ENCODE measurements at regions not wholly inside any gene's neighbourhood (a gene's known extent, or its start where the extent isn't known, plus 50 kb on each side); places are given as distances from the start of the nearest gene placed in this dataset.

DNA sequence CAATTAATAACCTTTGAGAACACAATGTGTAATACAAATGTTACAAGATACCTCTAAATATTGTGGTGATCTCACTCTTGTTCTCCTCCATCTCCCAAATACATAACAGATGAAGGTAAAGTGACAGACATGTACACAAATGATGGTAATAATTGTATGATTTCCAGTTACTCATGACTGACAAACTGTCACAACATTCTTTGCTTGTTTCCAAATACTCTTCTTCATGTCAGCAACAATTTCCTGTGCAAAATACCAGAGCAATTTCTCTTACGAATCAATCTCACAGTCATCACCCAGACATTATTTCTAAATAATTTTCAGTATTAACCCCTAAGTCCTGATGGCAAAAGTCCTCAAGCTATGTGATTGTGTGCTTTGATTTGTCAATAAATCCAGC, 92.9 kb downstream of the RPS12 start:
- TF ChIP-seq, protein P1, sequence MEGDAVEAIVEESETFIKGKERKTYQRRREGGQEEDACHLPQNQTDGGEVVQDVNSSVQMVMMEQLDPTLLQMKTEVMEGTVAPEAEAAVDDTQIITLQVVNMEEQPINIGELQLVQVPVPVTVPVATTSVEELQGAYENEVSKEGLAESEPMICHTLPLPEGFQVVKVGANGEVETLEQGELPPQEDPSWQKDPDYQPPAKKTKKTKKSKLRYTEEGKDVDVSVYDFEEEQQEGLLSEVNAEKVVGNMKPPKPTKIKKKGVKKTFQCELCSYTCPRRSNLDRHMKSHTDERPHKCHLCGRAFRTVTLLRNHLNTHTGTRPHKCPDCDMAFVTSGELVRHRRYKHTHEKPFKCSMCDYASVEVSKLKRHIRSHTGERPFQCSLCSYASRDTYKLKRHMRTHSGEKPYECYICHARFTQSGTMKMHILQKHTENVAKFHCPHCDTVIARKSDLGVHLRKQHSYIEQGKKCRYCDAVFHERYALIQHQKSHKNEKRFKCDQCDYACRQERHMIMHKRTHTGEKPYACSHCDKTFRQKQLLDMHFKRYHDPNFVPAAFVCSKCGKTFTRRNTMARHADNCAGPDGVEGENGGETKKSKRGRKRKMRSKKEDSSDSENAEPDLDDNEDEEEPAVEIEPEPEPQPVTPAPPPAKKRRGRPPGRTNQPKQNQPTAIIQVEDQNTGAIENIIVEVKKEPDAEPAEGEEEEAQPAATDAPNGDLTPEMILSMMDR (IDR thresholded peaks at IDR 0.05) = no peak
- H3K9me3 Mint-ChIP-seq (ENCODE audit: low read depth) = no peaks in the 10 kb centered on the region
- H3K4me1 Mint-ChIP-seq (ENCODE audit: low read depth) = peaks cover 9% of the 10 kb centered on the region
- no peaks in the 10 kb centered on the region for H3K36me3 Mint-ChIP-seq (ENCODE audit: low read depth)
- H3K4me3 Mint-ChIP-seq (ENCODE audit: unreplicated experiment) = no peak overlapping the region
- DNase-seq (ENCODE audit: low spot score) = no peak
- no peaks in the 10 kb centered on the region for H3K27me3 Mint-ChIP-seq (ENCODE audit: low read depth)
- no peak overlapping the region for H3K27ac Mint-ChIP-seq (ENCODE audit: unreplicated experiment)

DNA sequence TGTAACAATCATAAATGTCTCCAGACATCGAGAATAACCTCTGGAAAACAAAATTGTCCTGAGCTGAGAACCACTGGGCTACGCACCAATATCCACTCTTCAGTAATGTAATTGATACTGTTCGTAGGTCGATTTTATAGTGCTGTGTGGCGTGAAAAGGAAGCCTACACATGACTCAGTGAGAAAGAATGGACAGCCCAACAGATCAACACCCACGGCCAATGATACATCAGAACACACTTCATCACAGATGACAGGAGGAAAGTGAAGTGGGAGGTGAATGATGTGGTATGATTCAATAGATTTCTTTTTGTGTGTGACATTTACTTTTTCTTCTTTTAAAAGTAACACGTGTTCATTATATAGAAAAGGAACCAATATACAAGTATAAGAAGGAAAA, 93.5 kb downstream of the RPS12 start:
- H3K9me3 Mint-ChIP-seq (ENCODE audit: low read depth) = no peaks in the 10 kb centered on the region
- no peak for DNase-seq (ENCODE audit: low spot score)
- no peaks in the 10 kb centered on the region for H3K36me3 Mint-ChIP-seq (ENCODE audit: low read depth)
- H3K27me3 Mint-ChIP-seq (ENCODE audit: low read depth) = no peaks in the 10 kb centered on the region
- H3K4me1 Mint-ChIP-seq (ENCODE audit: low read depth) = peaks cover 15% of the 10 kb centered on the region
- no peak overlapping the region for H3K4me3 Mint-ChIP-seq (ENCODE audit: unreplicated experiment)
- TF ChIP-seq, protein P1 (IDR thresholded peaks at IDR 0.05) = no peak
- no peak overlapping the region for H3K27ac Mint-ChIP-seq (ENCODE audit: unreplicated experiment)

- no peaks in the 10 kb centered on the region for H3K9me3 Mint-ChIP-seq (ENCODE audit: low read depth)
These were observed 95.4 kb downstream of the RPS12 start for GRCh38 chr6:132909742-132910141.

DNA sequence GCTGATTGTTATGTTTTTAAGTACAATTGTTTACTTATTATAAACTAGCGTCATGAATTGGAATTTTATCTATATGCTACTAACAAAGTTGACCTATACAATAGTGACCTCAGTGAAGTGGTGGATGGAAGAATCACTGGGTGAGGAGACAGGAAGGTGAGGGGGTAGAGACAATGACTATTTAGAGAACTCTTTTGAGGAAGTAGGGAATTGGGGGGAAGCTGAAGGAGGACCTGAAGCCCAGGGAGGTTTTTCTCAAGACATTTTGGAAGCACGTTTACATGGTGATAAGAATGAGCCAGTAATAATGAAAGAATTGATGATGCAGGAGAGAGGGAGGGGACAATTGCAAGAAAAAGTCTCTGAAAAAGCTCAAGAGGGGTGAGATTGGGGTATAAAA, 96.4 kb downstream of the RPS12 start:
- Mint-ChIP-seq H3K27ac (ENCODE audit: unreplicated experiment) (no peak overlapping the region), H3K4me1 (ENCODE audit: low read depth) (peaks cover 20% of the 10 kb centered on the region), H3K4me3 (ENCODE audit: unreplicated experiment) (no peak overlapping the region), H3K27me3 (ENCODE audit: low read depth) (no peaks in the 10 kb centered on the region), H3K9me3 (ENCODE audit: low read depth) (no peaks in the 10 kb centered on the region), H3K36me3 (ENCODE audit: low read depth) (no peaks in the 10 kb centered on the region)
- no peak for DNase-seq (ENCODE audit: low spot score)
- TF ChIP-seq, protein P1 (IDR thresholded peaks at IDR 0.05) = no peak

More at GRCh38 chr6:132909742-132910141, 95.4 kb downstream of the RPS12 start:
- no peak overlapping the region for H3K27ac Mint-ChIP-seq (ENCODE audit: unreplicated experiment)
- TF ChIP-seq, protein P1 (IDR thresholded peaks at IDR 0.05) = no peak
- no peak overlapping the region for H3K4me3 Mint-ChIP-seq (ENCODE audit: unreplicated experiment)
- H3K4me1 Mint-ChIP-seq (ENCODE audit: low read depth) = peaks cover 20% of the 10 kb centered on the region
- DNase-seq (ENCODE audit: low spot score) = no peak
- H3K27me3 Mint-ChIP-seq (ENCODE audit: low read depth) = no peaks in the 10 kb centered on the region
- H3K36me3 Mint-ChIP-seq (ENCODE audit: low read depth) = no peaks in the 10 kb centered on the region

GRCh38 chr6:132919045-132919860, 104.9 kb downstream of the RPS12 start:
- Mint-ChIP-seq H3K27me3 (ENCODE audit: low read depth) (no peaks in the 10 kb centered on the region), H3K4me3 (ENCODE audit: unreplicated experiment) (no peak overlapping the region), H3K27ac (ENCODE audit: unreplicated experiment) (peak overlapping the region; percentile 3), H3K4me1 (ENCODE audit: low read depth) (peaks cover 13% of the 10 kb centered on the region), H3K36me3 (ENCODE audit: low read depth) (no peaks in the 10 kb centered on the region), H3K9me3 (ENCODE audit: low read depth) (no peaks in the 10 kb centered on the region)
- TF ChIP-seq, protein P1 (IDR thresholded peaks at IDR 0.05) = no peak
- DNase-seq (ENCODE audit: low spot score) = no peak
